Heart left ventricle (tissue), 13 donors: ENCODE measurements at regions not wholly inside any gene's neighbourhood (a gene's known extent, or its start where the extent isn't known, plus 50 kb on each side); places are given as distances from the start of the nearest gene placed in this dataset.

ENCODE experiments used
- CTCF ChIP-seq, 12 donors: fragments of 200-600 bp; sonication (generic) in 4 of 12; IDR thresholded peaks; one replicate each; pipeline versions ENCODE4 v1.5.0 to v1.8.0; 2018 to 2022; ENCODE audit warnings: antibody characterized with exemption in 12 of 12, mild to moderate bottlenecking in 5 of 12
- POLR2A ChIP-seq, 2 donors: fragments of 450-650 bp; IDR thresholded peaks; one replicate each; pipeline ENCODE4 v1.6.1; 2017; ENCODE audit warnings: antibody characterized with exemption in 2 of 2, mild to moderate bottlenecking in 2 of 2, moderate library complexity in 2 of 2
- donor health status: ischemic (EF 13 %, LVEDD 7.1; RV severe dilation, severe dysfunction).
- donor health status: DM: no; HTN: yes; CAD: no.
- donor health status: DM: no; HTN: no; CAD: no.
- donor health status: ischemic (EF 25% LVEDD 6.9; RV normal size, moderate dysfunction).
- donor health status: ischemic (EF 25% LVEDD 5.7; RV mildly dilated, moderate dysfunction).
- donor health status: ischemic (EF 35%, LVEDD 5.7; RV mildly dilated, moderate dysfunction).
- donor health status: nonischemic (EF 11% LVEDD 7.7; RV severe dilation, severe dysfunction).
- donor health status: DM: yes; HTN: yes; CAD: no.
- donor health status: PGD.
- donor health status: ischemic (EF 29% LVEDD 5.4; RV normal size, mild dysfunction).
- donor health status: nonischemic (EF 23%, LVEDD 6.1; RV moderate dilation, normal function).

GRCh38 chr1:212529211-212529741 is 79.3 kb upstream of the ATF3 start:
- TF ChIP-seq CTCF (IDR thresholded peaks at IDR 0.05): no peak
- no peak for TF ChIP-seq POLR2A (IDR thresholded peaks at IDR 0.05)
